ENCODE measurements at regions not wholly inside any gene's neighbourhood (a gene's known extent, or its start where the extent isn't known, plus 50 kb on each side); places are given as distances from the start of the nearest gene placed in this dataset.

GRCh38 chrX:39755143-39756032, 342.4 kb downstream of the BCOR start:
- DNase-seq (no peak), ATAC-seq (ENCODE audit: low read depth) (no peak)
- no peaks in the 10 kb centered on the region for H3K36me3 Mint-ChIP-seq
- no peaks in the 10 kb centered on the region for H3K27me3 Mint-ChIP-seq
- H3K27ac Mint-ChIP-seq = no peak overlapping the region
- H3K4me3 Mint-ChIP-seq = no peak overlapping the region
- POLR2A ChIA-PET = no interaction called here
- H3K9me3 Mint-ChIP-seq = no peaks in the 10 kb centered on the region
- peaks cover 10% of the 10 kb centered on the region for H3K4me1 Mint-ChIP-seq

- ATAC-seq (ENCODE audit: low read depth) (no peak), DNase-seq (no peak)
- no peaks in the 10 kb centered on the region for H3K9me3 Mint-ChIP-seq
- no peak overlapping the region for H3K4me3 Mint-ChIP-seq
- peaks cover 4% of the 10 kb centered on the region for H3K4me1 Mint-ChIP-seq
- no peaks in the 10 kb centered on the region for H3K27me3 Mint-ChIP-seq
- H3K36me3 Mint-ChIP-seq = no peaks in the 10 kb centered on the region
- H3K27ac Mint-ChIP-seq = no peak overlapping the region
- POLR2A ChIA-PET = interaction anchor here (0.7 kb wide), 1 partner anchor 10 kb away, joined by 3 read pairs; no protein-coding TSS in a partner anchor
Observed at GRCh38 chrX:39756086-39756883, 341.5 kb downstream of the BCOR start.

GRCh38 chrX:39757971-39758370, 339.8 kb downstream of the BCOR start:
- H3K27me3 Mint-ChIP-seq = no peaks in the 10 kb centered on the region
- POLR2A ChIA-PET = interaction anchor here (1.3 kb wide), 1 partner anchor 14 kb away, joined by 3 read pairs; no protein-coding TSS in a partner anchor
- no peak for ATAC-seq (ENCODE audit: low read depth)
- H3K4me3 Mint-ChIP-seq = no peak overlapping the region
- no peaks in the 10 kb centered on the region for H3K9me3 Mint-ChIP-seq
- DNase-seq = no peak
- no peak overlapping the region for H3K27ac Mint-ChIP-seq
- peaks cover 4% of the 10 kb centered on the region for H3K4me1 Mint-ChIP-seq
- no peaks in the 10 kb centered on the region for H3K36me3 Mint-ChIP-seq

DNA sequence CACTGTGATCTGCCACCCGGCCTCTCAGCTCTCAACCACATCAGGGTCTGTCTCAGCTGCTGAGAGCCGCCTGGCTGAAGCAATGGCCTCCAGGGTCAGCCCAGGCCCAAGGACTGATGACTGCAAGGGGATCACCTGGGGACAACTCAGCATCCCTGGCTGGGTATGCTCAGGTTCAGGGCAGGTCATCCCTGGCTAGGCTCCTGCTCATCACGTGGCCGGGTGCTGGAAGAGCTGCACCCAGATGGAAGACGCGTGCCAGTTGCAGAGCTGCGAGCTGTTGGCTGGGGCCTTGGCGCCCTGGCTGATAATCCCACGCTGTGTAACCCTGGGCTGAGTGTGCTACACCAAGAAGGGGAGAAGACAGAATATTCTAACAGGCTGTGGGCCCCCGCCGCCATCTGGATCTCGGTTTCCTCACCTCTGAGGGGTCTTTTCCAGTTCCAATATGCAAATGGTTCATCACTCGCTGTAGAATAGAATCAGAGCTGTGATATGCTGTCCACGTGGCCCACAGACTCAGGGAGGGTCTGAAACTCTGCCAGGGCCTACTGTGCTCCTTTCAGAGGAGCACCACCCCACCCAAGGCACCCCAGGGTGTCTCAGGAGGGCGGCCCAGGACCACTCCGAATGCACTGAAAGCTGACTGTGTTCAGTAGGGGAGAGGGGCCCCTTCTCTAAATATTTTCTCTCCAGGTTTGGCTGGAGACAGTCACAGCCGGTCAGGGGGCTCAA, 338.8 kb downstream of the BCOR start:
- POLR2A ChIA-PET = interaction anchor here (1.3 kb wide), 1 partner anchor 13 kb away, joined by 3 read pairs; no protein-coding TSS in a partner anchor
- Mint-ChIP-seq H3K4me1 (peaks cover 2% of the 10 kb centered on the region), H3K36me3 (no peaks in the 10 kb centered on the region), H3K4me3 (no peak overlapping the region), H3K9me3 (no peaks in the 10 kb centered on the region), H3K27me3 (no peaks in the 10 kb centered on the region), H3K27ac (no peak overlapping the region)
- ATAC-seq (ENCODE audit: low read depth) (no peak), DNase-seq (no peak)

DNA sequence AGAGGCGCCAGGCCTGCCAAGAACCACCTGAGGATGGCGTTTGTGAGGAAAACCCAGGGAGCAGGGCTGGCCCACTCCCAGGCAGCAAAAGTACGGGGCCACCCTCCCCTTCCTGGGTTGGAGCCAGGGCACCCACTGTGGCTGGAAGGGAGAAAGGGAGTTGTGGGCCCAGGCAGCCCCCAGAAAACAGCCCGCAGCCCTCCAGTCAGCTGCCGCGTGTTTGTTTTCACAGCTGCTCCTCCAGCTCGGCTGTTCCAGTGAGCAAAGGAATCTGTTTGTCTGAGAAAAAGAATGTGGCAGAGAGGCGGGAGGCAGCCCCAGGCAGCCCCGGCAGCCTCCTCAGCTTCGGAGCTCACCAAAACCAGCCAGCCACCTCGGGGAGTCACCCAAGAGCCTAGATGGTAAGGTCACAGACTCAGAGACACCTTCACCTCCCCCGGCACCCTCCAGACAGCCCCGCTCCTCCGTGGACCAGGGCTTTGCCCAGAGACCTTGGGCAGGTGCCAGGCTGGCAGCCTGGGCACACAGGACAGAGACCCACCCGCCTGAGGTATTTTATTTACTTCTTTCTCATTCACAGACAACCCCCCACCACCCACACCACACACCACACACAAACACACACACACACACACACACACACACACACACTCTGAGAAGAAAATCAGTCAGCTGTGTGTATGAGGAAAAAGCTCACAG, 338.1 kb downstream of the BCOR start:
- DNase-seq (no peak), ATAC-seq (ENCODE audit: low read depth) (no peak)
- Mint-ChIP-seq H3K36me3 (no peaks in the 10 kb centered on the region), H3K9me3 (no peaks in the 10 kb centered on the region), H3K27me3 (no peaks in the 10 kb centered on the region), H3K4me1 (peaks cover 2% of the 10 kb centered on the region), H3K27ac (no peak overlapping the region), H3K4me3 (no peak overlapping the region)
- POLR2A ChIA-PET = interaction anchor here (0.6 kb wide), 1 partner anchor 106 kb away, joined by 3 read pairs; no protein-coding TSS in a partner anchor

GRCh38 chrX:39760930-39761329, 336.8 kb downstream of the BCOR start:
- no peaks in the 10 kb centered on the region for H3K36me3 Mint-ChIP-seq
- no peak overlapping the region for H3K27ac Mint-ChIP-seq
- no peaks in the 10 kb centered on the region for H3K9me3 Mint-ChIP-seq
- ATAC-seq (ENCODE audit: low read depth) (no peak), DNase-seq (no peak)
- POLR2A ChIA-PET = no interaction called here
- H3K4me1 Mint-ChIP-seq = peaks cover 10% of the 10 kb centered on the region
- no peak overlapping the region for H3K4me3 Mint-ChIP-seq
- no peaks in the 10 kb centered on the region for H3K27me3 Mint-ChIP-seq

GRCh38 chrX:39762266-39762841, 335.4 kb downstream of the BCOR start:
- Mint-ChIP-seq H3K27ac (no peak overlapping the region), H3K9me3 (no peaks in the 10 kb centered on the region), H3K4me3 (no peak overlapping the region), H3K27me3 (no peaks in the 10 kb centered on the region), H3K4me1 (peaks cover 17% of the 10 kb centered on the region), H3K36me3 (no peaks in the 10 kb centered on the region)
- DNase-seq (no peak), ATAC-seq (ENCODE audit: low read depth) (no peak)
- POLR2A ChIA-PET = no interaction called here

DNA sequence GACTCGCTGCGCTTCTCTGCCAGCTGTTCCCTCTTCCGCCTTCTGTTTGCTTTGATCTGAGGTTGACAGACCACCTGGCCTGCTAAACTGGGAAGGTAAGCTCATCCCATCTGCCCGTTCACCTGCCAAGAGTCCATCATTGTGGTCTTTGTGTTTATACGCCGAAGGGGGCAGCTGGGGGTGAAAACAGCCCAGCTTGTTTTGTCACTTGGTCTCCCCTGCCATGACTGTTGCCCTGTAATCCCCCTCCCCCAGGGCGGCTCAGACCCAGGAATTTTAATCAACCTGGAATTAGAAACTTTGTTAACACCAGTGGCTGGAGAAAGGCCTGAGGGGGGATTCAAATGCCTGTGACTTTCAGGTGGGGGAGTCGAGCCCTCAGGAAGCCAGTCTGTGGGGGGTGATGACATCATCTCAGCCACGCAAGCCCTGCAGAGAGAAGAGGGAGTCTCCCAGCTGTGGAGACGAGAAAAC, 333.3 kb downstream of the BCOR start:
- no peaks in the 10 kb centered on the region for H3K36me3 Mint-ChIP-seq
- no peak for DNase-seq
- no peak overlapping the region for H3K4me3 Mint-ChIP-seq
- ATAC-seq (ENCODE audit: low read depth) = no peak
- H3K9me3 Mint-ChIP-seq = no peaks in the 10 kb centered on the region
- no peaks in the 10 kb centered on the region for H3K27me3 Mint-ChIP-seq
- peaks cover 17% of the 10 kb centered on the region for H3K4me1 Mint-ChIP-seq
- H3K27ac Mint-ChIP-seq = no peak overlapping the region
- POLR2A ChIA-PET = no interaction called here

- no peaks in the 10 kb centered on the region for H3K27me3 Mint-ChIP-seq
- no peak overlapping the region for H3K4me3 Mint-ChIP-seq
- DNase-seq (no peak), ATAC-seq (ENCODE audit: low read depth) (no peak)
- peak overlapping the region; percentile 91 for H3K27ac Mint-ChIP-seq
- H3K9me3 Mint-ChIP-seq = no peaks in the 10 kb centered on the region
- H3K36me3 Mint-ChIP-seq = peaks cover under 1% of the 10 kb centered on the region
- POLR2A ChIA-PET = interaction anchor here (1.9 kb wide), 1 partner anchor 90 kb away, joined by 4 read pairs; no protein-coding TSS in a partner anchor
- H3K4me1 Mint-ChIP-seq = peaks cover 17% of the 10 kb centered on the region
Observed at GRCh38 chrX:39765327-39765726, 332.4 kb downstream of the BCOR start.

DNA sequence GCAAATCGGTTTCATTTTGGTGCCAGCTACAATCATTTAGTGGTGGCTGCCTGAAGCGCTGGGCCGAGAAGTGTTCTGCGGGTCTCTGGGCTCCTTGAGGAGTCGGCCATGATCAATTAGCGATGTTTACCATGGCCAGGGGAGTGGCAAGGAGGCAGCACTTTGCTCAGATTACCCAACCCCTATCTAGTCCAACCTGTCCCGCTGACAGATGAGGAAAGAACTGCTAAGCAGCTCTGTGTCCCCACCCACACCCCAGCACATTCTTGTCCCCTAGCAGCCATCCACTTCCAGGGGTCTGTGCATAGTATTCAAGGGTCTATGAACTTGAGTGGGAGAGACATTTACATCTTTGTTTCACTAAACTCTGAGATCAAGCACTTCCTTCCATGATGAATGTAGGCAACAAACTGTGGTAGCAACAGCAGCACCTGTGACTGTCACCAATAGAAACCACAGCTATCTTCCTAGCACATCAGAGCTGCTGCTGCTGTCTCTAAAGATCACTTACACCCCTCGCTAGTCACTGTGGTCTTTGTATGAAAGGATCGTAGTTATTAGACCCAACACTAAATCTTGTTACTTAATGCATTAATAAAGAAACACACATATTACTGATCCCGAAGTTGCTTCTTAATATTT, 331.6 kb downstream of the BCOR start:
- Mint-ChIP-seq H3K4me3 (peak overlapping the region; percentile 68), H3K27me3 (no peaks in the 10 kb centered on the region), H3K4me1 (peaks cover 14% of the 10 kb centered on the region), H3K9me3 (no peaks in the 10 kb centered on the region), H3K36me3 (peaks cover 2% of the 10 kb centered on the region), H3K27ac (peak overlapping the region; percentile 91)
- ATAC-seq (ENCODE audit: low read depth) (peak; percentile 92), DNase-seq (peak; percentile 36)
- POLR2A ChIA-PET = interaction anchor here (0.6 to 1.9 kb wide), 3 partner anchors 10 to 340 kb away, joined by 3 to 4 read pairs (median 3); no protein-coding TSS in a partner anchor

DNA sequence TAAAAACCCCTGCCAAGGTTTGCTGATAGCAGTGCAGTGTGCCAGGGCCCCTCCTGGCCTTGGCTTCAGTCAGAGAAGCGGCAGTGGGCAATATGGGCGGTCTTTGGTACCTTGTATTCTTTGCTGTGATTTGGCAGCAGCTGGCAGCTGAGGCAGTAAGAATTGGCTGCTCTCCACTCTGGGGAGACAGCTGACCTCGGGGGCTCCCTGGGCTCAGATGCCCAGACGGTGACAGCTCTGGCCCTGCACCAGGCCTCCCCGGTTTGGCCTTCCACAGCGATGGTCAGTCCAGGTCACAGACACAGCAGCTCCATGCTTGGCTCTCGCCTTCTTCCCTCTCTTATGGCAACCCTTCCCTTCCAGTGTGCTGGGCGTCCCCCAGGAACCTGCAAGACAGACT, 330.9 kb downstream of the BCOR start:
- POLR2A ChIA-PET = interaction anchor here (0.7 to 1.9 kb wide), 2 partner anchors 88 to 339 kb away, joined by 3 to 4 read pairs; no protein-coding TSS in a partner anchor
- peak overlapping the region; percentile 91 for H3K27ac Mint-ChIP-seq
- no peaks in the 10 kb centered on the region for H3K9me3 Mint-ChIP-seq
- peaks cover 2% of the 10 kb centered on the region for H3K36me3 Mint-ChIP-seq
- DNase-seq (no peak), ATAC-seq (ENCODE audit: low read depth) (no peak)
- H3K27me3 Mint-ChIP-seq = no peaks in the 10 kb centered on the region
- no peak overlapping the region for H3K4me3 Mint-ChIP-seq
- peaks cover 17% of the 10 kb centered on the region for H3K4me1 Mint-ChIP-seq

- POLR2A ChIA-PET = interaction anchor here (1.9 kb wide), 1 partner anchor 87 kb away, joined by 4 read pairs; no protein-coding TSS in a partner anchor
- Mint-ChIP-seq H3K9me3 (no peaks in the 10 kb centered on the region), H3K27me3 (no peaks in the 10 kb centered on the region), H3K4me3 (no peak overlapping the region), H3K36me3 (peaks cover 2% of the 10 kb centered on the region), H3K4me1 (peaks cover 20% of the 10 kb centered on the region), H3K27ac (peak overlapping the region; percentile 54)
- ATAC-seq (ENCODE audit: low read depth) (no peak), DNase-seq (no peak)
Observed at GRCh38 chrX:39767446-39767845, 330.3 kb downstream of the BCOR start.
